ENCODE measurements at regions not wholly inside any gene's neighbourhood (a gene's known extent, or its start where the extent isn't known, plus 50 kb on each side); places are given as distances from the start of the nearest gene placed in this dataset.
"Not testable (repeated sequence)": the region's sequence is repeated elsewhere in the genome, so short reads cannot be mapped to it uniquely, and the experiment has no call there.

- no peak for DNase-seq
Observed at GRCh38 chr5:1998716-1999317, 116.1 kb upstream of the IRX4 start.

- DNase-seq = no peak
Observed at GRCh38 chr5:1998348-1998669, 115.6 kb upstream of the IRX4 start.

DNA sequence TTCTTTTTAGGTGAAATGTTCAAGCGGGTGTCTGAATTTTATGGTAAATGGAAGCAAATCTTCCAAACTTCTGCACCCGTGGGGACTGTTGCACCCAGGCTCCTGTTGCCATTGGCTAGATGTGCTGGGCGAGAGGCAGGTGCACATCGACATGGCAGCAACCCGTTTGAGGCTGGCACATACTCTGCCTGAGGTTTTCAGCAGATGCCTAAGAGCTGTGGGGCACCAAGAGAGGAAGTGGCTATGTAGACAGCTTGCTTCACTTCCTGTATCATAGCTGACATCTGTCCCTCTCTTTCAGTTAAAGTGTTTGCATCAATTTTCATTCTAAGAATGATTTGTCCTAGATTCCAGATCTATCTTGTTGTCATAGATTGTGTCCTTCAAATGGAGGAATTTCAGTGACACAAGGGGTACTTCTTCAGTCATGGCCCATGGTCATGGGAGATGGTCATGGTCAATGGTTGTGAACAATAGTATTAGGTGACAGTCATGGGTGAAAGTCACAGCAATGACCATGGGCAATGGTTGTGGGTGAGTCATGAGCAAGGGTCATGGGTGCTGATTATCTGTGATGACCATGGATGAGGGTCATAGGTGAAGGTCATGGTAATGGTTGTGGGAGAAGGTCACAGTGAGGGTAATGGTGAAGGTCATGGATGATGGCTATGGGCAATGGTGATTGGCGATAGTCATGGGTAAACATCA, 115.1 kb upstream of the IRX4 start:
- DNase-seq = no peak

GRCh38 chr5:1995491-1995890, 112.8 kb upstream of the IRX4 start:
- DNase-seq = no peak

DNA sequence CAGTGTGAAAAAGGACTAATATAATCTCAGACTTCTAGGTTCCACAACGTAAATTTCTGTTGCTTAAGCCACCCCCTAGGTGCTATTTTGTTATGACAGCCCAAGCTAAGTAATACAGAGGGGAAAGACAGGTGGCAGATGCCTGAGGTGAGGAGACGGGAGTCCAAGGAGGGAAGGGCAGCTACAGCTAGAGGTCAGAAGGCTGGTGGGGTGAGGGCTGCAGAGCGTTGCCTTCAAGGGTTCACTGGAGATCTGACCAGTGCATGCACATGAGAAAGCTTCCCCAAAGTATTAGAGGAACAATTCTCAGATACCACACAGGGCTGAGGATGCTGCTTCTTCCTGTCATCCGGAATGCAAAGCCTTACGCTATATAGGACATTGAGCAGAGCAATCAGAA, 104.7 kb upstream of the IRX4 start:
- no peak for DNase-seq

GRCh38 chr5:1985781-1986180, 103.1 kb upstream of the IRX4 start:
- no peak for DNase-seq

DNA sequence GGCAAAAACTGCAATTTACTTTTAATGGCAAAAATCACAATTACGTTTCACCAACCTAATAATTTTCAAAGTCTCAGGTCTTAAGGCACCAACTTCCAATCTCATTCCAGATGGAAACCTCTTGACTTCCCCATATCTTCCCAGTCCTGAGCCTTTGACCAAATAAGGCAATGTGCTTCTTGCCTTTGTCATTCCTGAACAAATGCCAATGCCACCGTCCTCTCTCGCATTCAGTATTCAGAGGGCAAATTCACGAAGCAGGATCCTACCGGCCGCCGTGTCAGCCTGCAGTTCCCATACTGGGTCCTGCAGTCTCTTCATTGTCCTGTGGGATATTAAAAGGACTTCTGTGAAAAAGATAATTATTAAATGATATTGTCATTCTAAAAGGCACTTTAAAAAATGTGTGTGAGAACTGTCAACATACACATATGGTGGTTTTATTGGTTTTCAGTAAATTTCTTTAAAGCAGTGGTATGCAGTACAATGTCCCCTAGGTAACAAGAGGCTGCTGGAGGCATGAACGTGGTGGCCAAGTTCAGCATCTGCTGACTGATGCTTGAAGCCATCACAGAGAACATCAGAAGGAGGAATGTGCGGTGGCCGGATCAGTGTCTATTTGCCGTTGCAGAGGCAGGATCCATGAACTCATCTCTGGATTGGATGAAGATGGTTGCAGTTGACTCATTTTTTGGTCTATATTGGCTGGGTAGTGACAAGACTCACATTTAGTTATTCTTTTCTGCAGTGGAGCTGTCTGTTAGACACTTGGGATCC, 101.4 kb upstream of the IRX4 start:
- no peak for DNase-seq

- DNase-seq = no peak
Observed at GRCh38 chr5:1983401-1983800, 100.7 kb upstream of the IRX4 start.

DNA sequence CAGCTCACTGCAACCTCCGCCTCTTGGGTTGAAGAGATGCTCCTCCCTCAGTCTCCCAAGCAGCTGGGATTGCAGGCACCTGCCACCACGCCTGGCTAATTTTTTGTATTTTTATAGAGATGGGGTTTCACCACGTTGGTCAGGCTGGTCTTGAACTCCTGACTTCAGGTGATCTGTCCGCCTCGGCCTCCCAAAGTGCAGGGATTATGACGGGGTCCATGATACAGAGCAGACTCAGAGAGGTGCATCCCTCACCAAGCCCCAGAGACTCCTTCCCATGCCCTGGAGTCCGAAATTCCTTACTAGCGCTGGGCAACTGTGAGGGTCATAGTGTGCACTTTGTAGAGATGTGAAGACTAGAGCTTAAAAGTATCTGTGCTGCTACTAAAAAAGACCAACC, 99.8 kb upstream of the IRX4 start:
- DNase-seq = not testable (repeated sequence)

DNA sequence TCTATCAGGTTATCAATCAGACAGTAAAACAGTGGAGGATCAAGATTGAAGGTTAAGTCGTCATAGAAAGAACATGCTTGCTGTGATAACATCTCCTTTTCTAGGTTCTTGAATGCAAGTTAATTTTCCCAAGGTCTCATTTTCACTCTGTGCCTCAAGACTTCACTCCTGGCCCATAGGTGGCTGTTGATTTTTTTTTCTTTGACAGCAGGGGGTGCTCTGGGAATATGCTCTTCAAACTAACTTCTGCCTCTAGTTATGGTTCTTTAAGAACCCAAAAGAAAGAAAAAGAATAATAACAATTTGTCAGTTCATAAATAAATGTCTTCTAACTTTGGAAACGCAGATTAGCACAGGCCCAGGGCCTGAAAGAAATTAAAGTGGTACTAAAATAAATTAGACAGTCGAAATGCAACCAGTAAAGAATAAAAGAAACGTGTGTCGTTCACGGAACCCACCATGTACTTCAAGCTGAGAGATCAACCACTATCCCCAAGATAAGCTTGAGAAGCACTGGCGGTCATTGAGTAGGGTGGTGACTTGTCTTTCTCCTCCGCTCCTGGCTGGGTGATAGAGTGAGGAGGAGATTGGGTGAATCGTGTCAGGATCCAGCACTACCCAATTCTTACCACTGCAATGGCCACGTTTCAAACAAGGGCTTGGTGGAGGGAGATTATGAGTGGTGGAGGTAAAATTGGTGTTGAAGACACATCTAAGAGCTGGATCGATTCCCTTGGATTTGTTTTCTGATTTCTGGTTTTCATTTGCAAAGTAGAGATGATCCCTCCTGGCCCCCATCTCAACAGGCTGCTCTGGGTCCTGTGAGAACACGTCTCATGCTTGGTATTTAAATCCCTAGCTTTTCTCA, 93.4 kb upstream of the IRX4 start:
- no peak for DNase-seq

DNA sequence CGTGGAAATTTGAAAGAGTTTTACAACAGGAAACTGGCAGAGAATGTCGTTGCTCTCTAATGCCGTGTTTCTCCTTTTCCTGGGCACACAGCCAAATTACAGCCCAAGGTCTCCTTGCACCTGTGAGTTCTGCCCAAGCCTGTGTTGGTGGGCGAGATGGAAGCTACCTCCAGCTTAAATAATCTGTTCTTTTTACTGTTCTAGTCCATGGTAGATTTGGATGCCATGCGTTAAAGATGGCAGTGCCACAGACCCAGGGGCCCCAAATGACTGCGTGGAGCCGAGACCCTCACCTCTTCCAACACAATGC, 92.6 kb upstream of the IRX4 start:
- DNase-seq = no peak

DNA sequence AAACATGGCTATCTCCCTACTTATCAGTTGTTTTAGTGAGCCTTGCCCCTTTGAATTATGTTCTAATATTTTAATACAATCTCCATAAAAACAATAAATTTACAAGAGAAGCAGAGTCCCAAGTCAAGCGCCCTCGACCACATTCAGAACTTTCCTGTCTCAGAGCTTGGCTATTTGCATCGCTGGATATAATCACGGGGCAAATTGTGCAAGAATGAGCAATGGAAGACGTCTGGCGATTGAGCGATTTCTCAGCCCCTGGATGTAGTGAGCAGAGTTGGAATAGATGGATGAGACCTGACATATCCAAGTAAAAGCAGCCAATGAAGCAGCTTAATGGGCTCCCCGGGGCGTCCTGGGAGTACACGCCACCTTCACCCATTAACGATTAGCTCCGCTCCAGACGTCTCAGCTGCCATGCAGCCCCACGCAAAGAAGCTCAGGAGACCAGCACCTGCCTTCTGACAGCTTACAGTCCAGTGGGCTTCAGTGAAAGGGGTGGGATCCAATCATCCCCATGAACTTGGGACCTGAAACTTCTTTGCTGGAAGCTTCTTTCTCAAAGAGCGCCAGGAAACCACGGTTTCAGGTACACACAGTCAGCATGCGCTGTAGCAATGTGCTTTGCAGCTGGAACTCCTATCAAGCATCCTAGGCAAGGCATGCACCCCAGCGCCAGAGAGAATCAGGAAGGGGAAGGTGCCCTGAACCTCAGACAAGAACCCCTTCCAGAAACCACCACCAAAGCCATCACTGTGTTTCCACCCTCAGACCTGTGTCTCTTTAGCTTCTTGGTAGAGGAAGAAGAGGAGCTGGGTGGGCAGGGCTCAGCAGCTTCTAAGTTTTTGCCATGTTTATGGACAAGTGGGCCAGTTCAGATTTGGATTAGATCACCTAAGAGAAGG, 92.0 kb upstream of the IRX4 start:
- no peak for DNase-seq

DNA sequence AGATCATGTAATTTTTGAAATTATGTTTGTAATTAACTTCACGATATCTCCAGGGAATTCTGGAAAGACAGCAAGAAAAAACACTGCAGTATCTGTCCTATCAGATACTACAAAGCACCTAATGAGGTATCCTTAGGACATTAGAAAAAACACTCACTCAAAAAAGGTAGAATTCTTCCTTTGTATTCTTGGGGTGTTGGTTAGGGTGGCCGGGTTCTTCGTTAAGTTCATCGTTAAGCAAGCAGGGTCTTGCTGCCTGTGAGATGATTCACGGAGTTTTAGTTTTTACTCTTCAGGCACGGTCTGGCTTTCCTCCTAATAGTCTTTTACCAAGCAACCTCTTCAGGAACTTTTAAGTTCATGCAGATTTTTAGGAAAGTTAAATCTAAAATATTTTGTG, 91.4 kb upstream of the IRX4 start:
- no peak for DNase-seq

GRCh38 chr5:1973391-1974013, 90.8 kb upstream of the IRX4 start:
- DNase-seq = no peak

GRCh38 chr5:1971944-1972343, 89.2 kb upstream of the IRX4 start:
- DNase-seq = no peak

DNA sequence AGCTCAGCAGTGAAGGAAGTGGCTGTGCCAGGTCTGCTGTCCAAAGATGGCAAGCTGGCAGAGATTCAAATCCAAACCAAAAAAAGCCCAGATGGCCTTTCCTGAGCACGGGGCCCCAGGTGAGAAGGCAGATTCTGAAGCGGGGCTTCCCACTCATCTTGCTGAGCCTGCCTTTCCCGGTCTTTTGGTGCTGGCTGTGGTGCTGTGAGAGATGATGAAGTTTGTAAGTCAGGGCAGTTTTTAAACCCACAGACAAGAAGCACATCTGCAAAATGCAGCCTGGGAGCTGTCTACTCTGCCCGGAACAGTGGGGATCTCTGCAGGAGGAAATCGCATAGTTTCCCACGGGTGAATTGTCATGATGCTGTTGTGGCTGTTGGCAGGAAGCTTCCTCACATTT, 85.0 kb upstream of the IRX4 start:
- no peak for DNase-seq

- DNase-seq = no peak
Observed at GRCh38 chr5:1966461-1966860, 83.7 kb upstream of the IRX4 start.

GRCh38 chr5:1965925-1966324, 83.2 kb upstream of the IRX4 start:
- DNase-seq = no peak

GRCh38 chr5:1963941-1964451, 81.3 kb upstream of the IRX4 start:
- DNase-seq = no peak

DNA sequence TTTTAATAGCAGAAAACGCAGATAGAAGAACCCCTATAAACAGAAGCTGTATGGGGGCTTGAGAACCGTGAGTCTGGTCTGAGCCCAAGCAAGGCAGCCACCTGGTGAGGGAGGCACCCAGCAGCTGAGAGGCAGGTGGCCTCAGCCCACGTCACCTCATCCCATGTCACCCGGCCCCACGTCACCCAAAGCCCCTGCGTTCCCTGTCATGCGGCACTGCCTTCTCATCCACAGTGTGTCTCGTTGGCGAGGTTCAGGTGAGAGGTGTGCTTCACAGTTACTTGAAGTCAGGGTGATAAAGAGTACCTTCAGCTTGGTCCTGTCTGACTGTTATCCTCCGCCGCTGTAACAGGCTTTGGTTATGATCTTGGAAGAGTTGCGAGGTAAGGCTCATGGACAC, 80.6 kb upstream of the IRX4 start:
- DNase-seq = no peak

DNA sequence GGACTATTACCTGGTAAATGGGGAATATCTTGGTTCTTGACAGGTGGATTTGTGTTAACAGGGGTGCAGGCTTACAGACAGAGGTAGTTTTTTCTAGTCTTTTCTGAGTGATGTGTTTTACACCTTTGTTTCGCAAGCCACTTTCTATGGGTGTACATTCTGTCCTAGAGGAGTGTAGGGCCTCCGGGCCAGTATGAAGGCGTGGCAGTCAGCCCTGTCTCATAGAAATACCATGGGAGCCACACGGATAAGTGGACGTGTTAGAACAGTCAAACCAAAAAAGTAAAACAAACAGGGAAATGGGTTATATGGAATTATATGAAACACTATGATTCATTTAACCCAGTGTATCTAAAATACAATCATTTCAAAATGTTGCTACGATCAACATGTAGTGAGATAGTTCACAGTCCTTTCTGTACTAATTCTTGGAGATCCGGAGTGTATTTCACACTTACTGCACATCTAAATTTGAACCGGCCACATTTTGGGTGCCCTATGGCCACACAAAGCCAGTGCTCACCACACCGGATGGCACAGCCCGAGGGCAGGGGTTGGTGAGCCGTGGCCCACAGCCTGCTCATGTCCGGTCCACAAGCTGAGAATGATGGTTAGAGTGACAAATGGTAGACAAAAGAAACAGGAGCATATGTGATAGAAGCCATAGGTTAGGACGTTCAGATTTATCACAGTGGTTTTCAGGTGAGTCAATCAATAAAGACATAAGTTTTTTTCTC, 80.1 kb upstream of the IRX4 start:
- no peak for DNase-seq

Data from activated T-cell treated with anti-CD3 and anti-CD28 coated beads for 4 hours (primary cell).